DOHH2 (cell line): ENCODE measurements at regions not wholly inside any gene's neighbourhood (a gene's known extent, or its start where the extent isn't known, plus 50 kb on each side); places are given as distances from the start of the nearest gene placed in this dataset.

Source experiments
- EZH2phosphoT487 ChIP-seq: fragments of 200-600 bp; sonication (generic); IDR thresholded peaks from 2 replicates; pipeline ENCODE4 v1.6.1; 2017; ENCODE audit warnings: borderline replicate concordance, mild to moderate bottlenecking, antibody characterized with exemption, low read length, moderate library complexity, mixed read lengths
- TF ChIP-seq, protein P1 (sequence below): fragments of 200-600 bp; sonication (generic); IDR thresholded peaks from one replicate; pipeline ENCODE4 v1.5.1; 2014; ENCODE audit warnings: antibody characterized with exemption, mild to moderate bottlenecking, low read depth, low read length; ENCODE audit not compliant: poor library complexity, severe bottlenecking

DNA sequence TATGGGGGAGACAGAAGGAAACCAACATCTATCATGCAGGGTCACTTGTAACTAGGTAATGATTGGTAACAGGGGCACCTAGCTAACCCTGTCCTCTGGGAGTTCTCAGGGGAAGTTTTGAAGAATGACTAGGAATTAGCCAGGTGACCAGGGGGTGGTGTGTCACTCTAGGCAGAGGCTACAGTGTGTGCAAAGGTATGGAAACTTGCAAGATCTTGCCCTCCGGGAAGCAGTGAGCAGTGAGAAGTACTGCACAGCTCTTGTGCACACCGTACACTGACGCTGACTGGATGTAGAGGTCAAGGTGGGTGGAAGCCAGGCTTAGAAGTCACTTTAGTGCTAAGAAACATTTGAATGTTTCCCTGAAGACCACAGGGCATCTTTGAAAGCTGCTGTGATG, 62.9 kb upstream of the LMO4 start:
- TF ChIP-seq, protein P1, sequence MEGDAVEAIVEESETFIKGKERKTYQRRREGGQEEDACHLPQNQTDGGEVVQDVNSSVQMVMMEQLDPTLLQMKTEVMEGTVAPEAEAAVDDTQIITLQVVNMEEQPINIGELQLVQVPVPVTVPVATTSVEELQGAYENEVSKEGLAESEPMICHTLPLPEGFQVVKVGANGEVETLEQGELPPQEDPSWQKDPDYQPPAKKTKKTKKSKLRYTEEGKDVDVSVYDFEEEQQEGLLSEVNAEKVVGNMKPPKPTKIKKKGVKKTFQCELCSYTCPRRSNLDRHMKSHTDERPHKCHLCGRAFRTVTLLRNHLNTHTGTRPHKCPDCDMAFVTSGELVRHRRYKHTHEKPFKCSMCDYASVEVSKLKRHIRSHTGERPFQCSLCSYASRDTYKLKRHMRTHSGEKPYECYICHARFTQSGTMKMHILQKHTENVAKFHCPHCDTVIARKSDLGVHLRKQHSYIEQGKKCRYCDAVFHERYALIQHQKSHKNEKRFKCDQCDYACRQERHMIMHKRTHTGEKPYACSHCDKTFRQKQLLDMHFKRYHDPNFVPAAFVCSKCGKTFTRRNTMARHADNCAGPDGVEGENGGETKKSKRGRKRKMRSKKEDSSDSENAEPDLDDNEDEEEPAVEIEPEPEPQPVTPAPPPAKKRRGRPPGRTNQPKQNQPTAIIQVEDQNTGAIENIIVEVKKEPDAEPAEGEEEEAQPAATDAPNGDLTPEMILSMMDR: no peak
- TF ChIP-seq EZH2phosphoT487: no peak
